Testis (tissue), 2 donors: ENCODE measurements at regions not wholly inside any gene's neighbourhood (a gene's known extent, or its start where the extent isn't known, plus 50 kb on each side); places are given as distances from the start of the nearest gene placed in this dataset.

ENCODE experiments used
- POLR2A ChIP-seq: fragments of 450-650 bp; IDR thresholded peaks from one replicate; pipeline ENCODE4 v1.6.1; 2017; ENCODE audit warnings: antibody characterized with exemption, mild to moderate bottlenecking, moderate library complexity
- TF ChIP-seq, protein P1 (sequence below), 3 experiments: fragments of 450-650 bp in 2 of 3; fragments of 200-600 bp in 1 of 3; sonication (generic) in 1 of 3; IDR thresholded peaks; one replicate each; pipeline ENCODE4 v1.5.1; 2016 to 2019; ENCODE audit warnings: antibody characterized with exemption in 3 of 3, mild to moderate bottlenecking in 2 of 3, moderate library complexity in 1 of 3

DNA sequence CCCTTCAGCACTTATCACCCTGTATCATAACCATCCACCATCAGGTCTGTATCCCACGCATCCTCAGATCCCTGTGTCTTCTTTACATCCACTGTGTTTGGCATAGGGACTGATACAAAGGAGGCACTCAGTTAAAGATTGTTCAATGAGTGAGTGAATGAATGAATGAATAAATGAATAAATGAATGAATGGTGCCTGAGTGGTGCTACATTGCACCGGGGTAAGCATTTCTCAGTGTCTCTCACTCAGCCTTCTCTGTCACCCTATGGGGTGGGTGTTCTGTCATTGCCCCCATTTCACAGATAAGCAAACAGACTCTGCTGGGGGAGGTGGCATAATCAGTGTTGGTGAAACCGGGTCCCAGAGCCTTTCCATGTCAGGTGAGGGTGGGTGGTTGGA lies 56.6 kb upstream of the ID3 start:
- TF ChIP-seq POLR2A, result no peak
- TF ChIP-seq, protein P1, sequence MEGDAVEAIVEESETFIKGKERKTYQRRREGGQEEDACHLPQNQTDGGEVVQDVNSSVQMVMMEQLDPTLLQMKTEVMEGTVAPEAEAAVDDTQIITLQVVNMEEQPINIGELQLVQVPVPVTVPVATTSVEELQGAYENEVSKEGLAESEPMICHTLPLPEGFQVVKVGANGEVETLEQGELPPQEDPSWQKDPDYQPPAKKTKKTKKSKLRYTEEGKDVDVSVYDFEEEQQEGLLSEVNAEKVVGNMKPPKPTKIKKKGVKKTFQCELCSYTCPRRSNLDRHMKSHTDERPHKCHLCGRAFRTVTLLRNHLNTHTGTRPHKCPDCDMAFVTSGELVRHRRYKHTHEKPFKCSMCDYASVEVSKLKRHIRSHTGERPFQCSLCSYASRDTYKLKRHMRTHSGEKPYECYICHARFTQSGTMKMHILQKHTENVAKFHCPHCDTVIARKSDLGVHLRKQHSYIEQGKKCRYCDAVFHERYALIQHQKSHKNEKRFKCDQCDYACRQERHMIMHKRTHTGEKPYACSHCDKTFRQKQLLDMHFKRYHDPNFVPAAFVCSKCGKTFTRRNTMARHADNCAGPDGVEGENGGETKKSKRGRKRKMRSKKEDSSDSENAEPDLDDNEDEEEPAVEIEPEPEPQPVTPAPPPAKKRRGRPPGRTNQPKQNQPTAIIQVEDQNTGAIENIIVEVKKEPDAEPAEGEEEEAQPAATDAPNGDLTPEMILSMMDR (IDR thresholded peaks at IDR 0.05), result no peak
